ENCODE measurements at regions not wholly inside any gene's neighbourhood (a gene's known extent, or its start where the extent isn't known, plus 50 kb on each side); places are given as distances from the start of the nearest gene placed in this dataset.
A peak's percentile ranks its signal among the peaks of the same experiment; 100 is the strongest.

- WGBS, 5 donors, result 11 to 67% (median 23%) methylated on average over 9 to 90 of the region's 90 CpGs
- Histone ChIP-seq H3K4me3 (no peak overlapping the region), H3K4me1 (peaks cover 0 to 19% (median 10%) of the 10 kb centered on the region in 6 donors), H3K27me3 (replicated peaks in 1 of 7) (peaks cover 2 to 90% (median 39%) of the 10 kb centered on the region in 7 donors), H3K27ac (no peak overlapping the region), H3K9me3 (no peaks in the 10 kb centered on the region), H3K36me3 (no peaks in the 10 kb centered on the region)
- intact Hi-C loops (cut with DNase I; ENCODE audit: low total_unique reads), result no loop called here
- TF ChIP-seq CTCF (IDR thresholded peaks at IDR 0.05 in 8 of 11, conservative IDR thresholded peaks at IDR 0.05 in 3 of 11), result peak in 1 of 11 experiments; percentile 0
- no peak for TF ChIP-seq POLR2AphosphoS5 (IDR thresholded peaks at IDR 0.05)
- DNase-seq, result peak; percentile 55
These were observed 1338.8 kb downstream of the BRD1 start for GRCh38 chr22:48488611-48489511.

DNA sequence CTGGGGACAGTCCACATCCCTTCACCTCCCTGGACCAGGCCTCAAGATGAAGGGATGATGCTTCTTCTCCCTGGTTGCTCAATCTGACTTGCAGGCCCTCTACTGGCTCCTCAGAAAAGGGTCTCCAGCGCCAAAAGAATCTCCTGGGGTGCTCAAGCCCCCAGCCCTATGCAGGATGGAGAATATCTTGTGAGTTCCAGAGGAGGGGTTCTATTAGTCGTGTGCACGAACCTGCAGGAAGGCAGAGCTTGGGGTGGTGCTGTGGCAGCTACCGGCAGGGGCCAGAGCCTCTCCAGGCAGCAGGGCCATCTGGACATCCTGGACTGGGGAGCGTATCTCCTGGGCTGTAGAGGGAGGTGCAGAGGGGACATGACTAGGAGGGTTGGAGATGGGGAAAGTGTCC, 1339.5 kb downstream of the BRD1 start:
- intact Hi-C loops (cut with DNase I; ENCODE audit: low total_unique reads), result no loop called here
- H3K4me3 ChIP-seq, result no peak overlapping the region
- H3K9me3 ChIP-seq, result no peaks in the 10 kb centered on the region
- WGBS, 5 donors, result 34 to 46% (median 43%) methylated on average over 4 to 5 of the region's 5 CpGs
- H3K27me3 ChIP-seq (replicated peaks in 1 of 7), result peaks cover 2 to 83% (median 39%) of the 10 kb centered on the region in 7 donors
- no peak overlapping the region for H3K27ac ChIP-seq
- DNase-seq, result peak; percentile 47
- no peak for TF ChIP-seq POLR2A (IDR thresholded peaks at IDR 0.05)
- no peak for TF ChIP-seq CTCF (IDR thresholded peaks at IDR 0.05 in 8 of 11, conservative IDR thresholded peaks at IDR 0.05 in 3 of 11)
- TF ChIP-seq POLR2AphosphoS5 (IDR thresholded peaks at IDR 0.05), result no peak
- H3K4me1 ChIP-seq, result peaks cover 0 to 19% (median 10%) of the 10 kb centered on the region in 6 donors
- H3K36me3 ChIP-seq, result no peaks in the 10 kb centered on the region

GRCh38 chr22:48486558-48486957, 1341.1 kb downstream of the BRD1 start:
- Histone ChIP-seq H3K4me1 (peaks cover 0 to 19% (median 10%) of the 10 kb centered on the region in 6 donors), H3K27me3 (replicated peaks in 1 of 7) (peaks cover 2 to 67% (median 38%) of the 10 kb centered on the region in 7 donors), H3K4me3 (no peak overlapping the region), H3K36me3 (no peaks in the 10 kb centered on the region), H3K27ac (no peak overlapping the region), H3K9me3 (no peaks in the 10 kb centered on the region)
- 79 to 94% (median 90%) methylated on average over 4 of the region's 4 CpGs for WGBS, 5 donors
- peak; percentile 33 for DNase-seq
- intact Hi-C loops (cut with DNase I; ENCODE audit: low total_unique reads), result no loop called here
- TF ChIP-seq POLR2AphosphoS5 (IDR thresholded peaks at IDR 0.05) (no peak), POLR2A (IDR thresholded peaks at IDR 0.05) (no peak), CTCF (IDR thresholded peaks at IDR 0.05 in 8 of 11, conservative IDR thresholded peaks at IDR 0.05 in 3 of 11) (no peak)

GRCh38 chr22:48486134-48486532, 1341.5 kb downstream of the BRD1 start:
- H3K36me3 ChIP-seq, result no peaks in the 10 kb centered on the region
- peaks cover 0 to 17% (median 10%) of the 10 kb centered on the region in 6 donors for H3K4me1 ChIP-seq
- no peak overlapping the region for H3K27ac ChIP-seq
- intact Hi-C loops (cut with DNase I; ENCODE audit: low total_unique reads), result no loop called here
- TF ChIP-seq POLR2A (IDR thresholded peaks at IDR 0.05) (no peak), CTCF (IDR thresholded peaks at IDR 0.05 in 8 of 11, conservative IDR thresholded peaks at IDR 0.05 in 3 of 11) (no peak), POLR2AphosphoS5 (IDR thresholded peaks at IDR 0.05) (no peak)
- no peak overlapping the region for H3K4me3 ChIP-seq
- H3K27me3 ChIP-seq (replicated peaks in 1 of 7), result peaks cover 2 to 63% (median 33%) of the 10 kb centered on the region in 7 donors
- DNase-seq, result peak; percentile 42
- H3K9me3 ChIP-seq, result no peaks in the 10 kb centered on the region
- whole genome bisulfite sequencing, 5 donors, result 56 to 68% (median 59%) methylated on average over 11 of the region's 11 CpGs

All from spleen (tissue), 11 donors.